GM21447 (cell line): ENCODE measurements at regions not wholly inside any gene's neighbourhood (a gene's known extent, or its start where the extent isn't known, plus 50 kb on each side); places are given as distances from the start of the nearest gene placed in this dataset.

ENCODE experiments used
- ATAC-seq: cut with Tn5 transposase; IDR thresholded peaks from one replicate; pipeline ENCODE4 v1.9.1; 2021; ENCODE audit not compliant: unreplicated experiment

DNA sequence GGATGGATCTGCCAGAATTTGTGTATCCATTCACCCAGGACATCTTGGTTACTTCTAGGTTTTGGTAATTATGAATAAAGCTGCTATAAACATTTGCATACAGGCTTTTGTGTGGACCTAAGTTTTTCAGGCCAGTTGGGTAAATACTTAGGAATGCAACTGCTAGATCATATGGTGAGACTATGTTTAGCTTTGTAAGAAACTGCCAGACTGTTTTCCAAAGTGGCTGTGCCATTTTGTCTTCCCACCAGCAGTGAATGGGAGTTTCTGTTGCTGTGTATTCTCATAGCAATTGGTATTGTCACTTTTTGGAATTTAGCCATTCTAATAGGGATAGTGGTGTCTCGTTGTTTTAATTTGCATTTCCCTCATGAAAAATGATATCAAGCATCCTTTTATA is 133.0 kb downstream of the KIF26A start:
- ATAC-seq = no peak

DNA sequence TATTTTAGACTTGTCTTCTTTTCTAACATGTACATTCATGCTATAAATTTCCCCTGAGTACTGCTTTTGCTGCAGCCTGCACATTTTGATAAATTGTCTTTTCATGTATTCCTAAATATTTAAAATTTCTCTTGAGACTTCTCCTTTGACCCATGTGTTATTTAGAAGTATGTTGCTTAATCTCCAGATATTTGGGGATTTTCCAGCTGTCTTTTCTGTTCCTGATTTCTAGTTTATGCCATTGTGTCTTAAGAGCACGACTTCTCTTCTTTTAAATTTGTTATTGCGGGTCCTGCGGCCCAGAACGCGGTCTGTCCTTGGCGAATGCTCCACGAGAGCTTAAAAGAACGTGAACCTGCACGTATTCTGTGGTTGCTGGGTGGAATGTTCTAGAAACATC is 136.4 kb downstream of the KIF26A start:
- ATAC-seq = no peak

DNA sequence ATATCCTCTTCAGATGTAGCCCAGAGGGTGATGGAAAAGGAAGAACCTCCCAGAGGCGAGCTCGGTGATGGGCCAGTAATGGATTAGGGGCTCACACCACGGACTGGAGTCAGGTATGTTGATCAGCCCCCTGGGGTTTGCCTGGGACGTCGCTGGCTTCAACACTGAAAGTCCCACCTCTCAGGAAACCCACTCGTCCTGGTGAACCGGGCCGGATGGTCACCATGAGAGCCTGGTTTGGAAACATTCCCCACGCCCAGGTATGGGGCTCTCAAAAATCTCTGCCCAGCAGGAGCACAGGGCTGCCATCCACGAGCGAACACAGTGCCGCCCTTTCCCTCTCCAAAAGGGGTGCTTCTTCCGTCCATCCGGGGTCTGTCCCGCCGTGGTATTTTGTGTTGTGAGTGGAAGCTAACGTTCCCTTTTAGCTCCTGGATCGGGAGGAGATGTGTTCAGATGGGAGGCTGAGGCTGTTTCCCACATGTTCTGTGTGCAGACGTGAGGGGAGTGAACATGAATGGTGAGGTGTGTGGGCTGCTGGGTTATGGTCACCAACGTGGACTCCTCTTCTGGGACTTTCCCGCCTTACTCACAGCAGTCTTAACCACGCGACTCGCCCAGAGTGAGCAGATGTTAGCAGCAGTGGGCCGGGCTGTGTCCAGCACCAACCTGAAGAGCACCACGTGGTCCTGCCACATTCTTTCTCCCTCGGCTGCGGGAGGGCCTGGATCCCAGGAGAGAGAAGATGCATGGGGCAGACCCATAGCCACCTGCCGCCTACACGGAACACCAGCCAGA is 139.2 kb downstream of the KIF26A start:
- ATAC-seq = no peak

DNA sequence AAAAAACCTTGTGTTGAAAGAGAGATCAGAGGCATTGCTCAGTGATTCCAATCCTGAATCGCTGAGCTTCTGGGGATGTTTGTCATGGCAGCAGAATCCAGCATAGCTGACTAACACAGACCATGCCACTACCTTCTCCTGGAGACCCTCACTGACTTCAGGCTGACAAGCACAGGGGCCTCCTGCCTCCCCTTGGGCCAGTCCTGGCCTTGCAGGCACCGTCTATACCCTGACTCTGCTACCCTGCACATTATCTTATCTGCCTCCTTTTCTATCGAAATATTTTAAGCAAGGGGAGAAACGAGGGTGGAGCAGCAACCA is 139.8 kb downstream of the KIF26A start:
- ATAC-seq = no peak

DNA sequence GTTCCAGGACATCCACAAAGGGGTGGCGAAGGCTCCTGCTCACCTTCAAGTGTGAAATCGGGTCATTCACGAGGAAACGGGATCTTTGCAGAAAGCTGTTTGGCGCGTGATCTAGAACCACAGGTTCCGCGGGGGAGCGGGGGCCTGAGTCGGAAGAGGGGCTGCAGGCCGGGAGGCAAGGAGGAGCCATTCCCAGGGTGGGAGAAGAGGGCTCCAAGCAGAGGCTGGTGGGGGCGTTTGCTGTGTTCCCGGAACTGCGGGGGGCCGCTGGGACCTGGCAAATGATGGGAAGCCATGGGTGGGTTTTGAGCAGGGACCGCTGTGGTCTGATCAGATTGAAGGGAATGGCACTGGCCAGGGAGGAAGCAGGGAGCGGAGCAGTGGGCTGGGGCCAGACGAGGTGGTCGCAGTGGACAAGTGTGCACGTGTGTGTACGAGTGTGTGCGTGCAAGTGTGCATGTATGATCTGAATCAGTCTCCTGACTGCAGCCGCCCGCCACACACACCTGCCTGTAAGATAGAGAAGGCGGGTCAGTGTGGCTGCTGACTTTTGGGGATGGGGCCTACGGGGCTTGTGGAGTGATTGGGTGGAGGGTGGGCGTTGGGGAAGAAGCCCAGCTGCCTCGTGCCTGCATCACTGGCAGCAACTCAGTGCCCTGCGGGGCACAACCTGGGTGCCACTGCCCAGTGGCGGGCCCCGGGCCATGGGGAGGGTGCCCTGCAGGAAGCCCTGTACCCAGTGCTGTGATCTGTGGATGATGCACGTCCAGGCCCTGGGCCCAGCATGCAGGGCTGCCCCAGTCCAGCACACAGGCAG is 141.9 kb downstream of the KIF26A start:
- ATAC-seq = no peak

DNA sequence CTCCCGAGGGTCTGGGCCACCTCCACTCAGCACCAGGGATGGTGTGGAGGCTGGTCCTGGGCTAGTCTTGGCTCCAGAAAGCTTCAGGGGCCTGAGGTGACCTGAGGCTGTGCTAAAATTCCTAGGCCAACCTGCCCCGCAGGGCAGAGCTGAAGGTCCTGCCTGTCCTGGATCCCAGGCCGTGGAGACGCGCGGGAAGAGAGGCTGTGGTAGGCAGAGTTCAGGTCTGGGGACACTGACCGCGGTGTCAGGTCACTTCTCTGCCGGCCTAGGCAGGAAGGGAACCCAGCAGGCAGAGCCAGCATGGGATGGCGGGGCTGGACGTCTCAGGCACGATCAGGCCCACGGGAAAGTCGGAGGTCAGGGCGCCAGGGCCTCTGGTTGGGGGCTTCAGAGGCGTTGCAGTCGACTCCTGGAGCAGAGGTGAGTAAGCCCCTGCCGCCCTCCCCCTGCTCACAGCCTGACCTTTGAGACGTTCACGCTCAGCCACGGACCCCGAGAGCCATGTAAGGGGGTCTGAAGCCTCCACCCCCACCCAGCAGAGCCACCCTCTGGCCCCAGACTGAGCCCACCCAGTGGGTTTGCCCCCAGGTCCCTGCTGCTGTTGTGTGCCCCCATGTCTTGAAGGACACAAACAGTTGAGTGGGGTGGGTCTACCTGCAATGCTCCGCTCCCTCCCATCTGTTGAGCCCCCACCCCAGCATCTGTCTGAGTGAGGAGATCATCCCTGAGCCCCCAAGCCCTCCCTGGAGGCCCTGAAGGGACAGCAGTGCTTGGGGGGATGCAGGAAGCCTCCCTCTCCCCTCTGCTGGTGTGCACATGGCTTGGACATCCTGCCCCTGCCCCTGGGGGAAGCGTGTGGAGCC is 142.7 kb downstream of the KIF26A start:
- no peak for ATAC-seq

DNA sequence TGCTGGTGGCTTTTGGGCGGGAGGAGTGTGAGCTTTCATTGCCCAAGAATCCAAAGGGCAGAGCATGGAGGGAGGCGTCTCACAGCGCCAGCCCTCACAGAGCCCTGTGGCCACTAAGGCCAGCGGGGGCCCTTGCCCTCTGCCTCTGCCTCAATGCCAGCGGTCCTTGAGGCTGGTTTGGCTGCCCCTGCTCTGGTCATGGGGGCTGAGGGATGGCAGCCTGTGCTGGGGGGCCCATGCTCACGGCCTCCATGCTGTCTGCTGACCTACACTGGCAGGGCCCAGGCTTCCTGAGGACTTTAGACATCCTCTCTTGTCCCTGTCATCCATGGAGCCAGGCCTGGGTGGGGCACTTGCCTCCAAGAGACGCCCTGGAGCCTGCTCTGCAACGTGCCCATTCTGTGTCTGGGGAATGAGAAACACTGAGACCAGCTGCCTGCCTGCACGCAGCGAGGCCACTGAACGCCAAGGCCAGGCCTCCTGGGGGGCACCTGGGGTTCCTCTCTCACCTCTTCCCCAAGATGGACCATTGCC is 143.4 kb downstream of the KIF26A start:
- ATAC-seq = no peak

DNA sequence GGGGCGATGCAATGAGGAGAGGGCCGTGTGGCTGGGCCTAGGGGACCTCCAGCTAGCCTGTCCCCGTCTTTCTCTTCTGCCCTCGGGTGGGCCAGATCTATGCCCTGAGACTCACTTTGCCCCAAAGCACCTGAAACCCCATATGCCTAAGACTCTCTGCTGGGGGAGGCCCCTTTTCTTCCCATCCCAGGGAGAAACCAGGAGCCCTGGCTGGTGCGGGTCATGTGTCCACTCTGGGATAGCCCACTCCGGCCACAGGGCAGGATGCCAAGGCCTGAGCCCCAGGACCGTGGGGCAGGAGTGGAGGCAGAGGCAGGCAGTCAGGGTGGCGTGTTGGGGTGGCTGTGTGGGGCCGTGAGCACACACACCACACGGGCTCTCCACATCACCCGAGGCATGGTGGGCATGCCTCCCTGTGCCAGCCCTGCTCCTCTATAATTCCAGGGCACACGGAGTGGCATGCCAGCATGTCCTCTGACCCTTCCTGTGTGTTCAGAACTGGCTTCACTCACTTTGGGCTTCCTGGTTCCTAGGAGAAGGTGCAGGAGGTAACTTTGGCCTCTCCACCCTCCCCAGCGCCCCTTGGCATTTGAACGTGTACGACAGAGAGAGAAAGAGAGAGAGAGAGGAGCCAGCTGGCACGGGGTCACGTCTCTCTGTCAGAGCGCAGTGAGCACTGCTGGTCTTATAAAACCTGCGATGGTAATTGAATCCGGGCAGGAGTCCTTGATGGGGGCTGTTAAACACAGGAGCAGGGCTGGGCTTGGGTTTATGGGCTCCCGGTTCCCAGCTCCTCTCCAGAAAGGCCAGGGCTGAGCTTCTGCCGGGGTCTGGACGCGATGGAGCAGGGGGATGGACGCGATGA is 144.2 kb downstream of the KIF26A start:
- ATAC-seq = no peak

DNA sequence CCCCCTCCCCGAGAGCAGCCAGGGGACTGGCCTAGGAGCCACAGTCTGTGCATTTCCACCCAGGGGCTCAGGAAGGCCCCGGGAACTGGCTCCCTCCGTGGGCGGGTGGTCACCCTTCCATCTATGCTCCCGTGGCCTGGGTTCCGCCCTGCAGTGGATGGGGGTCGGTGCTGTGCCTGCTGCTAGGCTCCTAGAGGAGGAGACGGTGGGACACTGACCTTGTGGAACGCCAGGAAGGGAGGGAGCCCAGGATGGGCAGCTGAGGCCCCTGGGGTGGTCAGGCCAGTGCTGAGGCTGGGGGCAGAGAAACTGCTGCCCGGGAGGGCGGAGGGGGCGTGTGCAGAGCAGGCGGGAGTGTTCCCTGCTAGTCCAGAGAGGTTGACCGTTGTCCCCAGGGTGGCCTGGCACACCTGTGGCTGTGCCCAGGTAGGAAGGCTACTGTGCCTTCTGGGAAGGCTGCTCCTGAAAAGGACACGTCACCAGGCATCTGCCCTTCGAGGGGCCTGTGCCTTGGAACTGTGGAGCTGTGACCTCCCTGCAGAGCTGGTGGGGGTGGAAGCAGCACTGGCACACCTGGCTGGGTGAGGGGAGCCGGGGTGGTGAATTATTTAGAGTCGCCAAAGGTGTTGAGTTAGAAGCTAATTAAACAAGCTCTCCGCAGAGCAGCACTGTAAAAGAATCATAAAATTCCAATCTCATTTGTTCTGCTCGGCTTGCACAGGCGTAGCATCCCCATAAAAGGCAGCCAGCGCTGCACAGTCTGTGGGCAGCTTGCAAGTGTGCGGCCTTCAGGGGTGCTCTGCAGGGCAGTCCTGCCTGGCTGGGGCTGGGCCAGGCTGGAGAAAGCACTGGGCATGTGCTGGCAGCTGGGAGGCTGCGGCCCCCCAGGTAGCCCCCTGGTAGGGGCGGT is 145.1 kb downstream of the KIF26A start:
- no peak for ATAC-seq

DNA sequence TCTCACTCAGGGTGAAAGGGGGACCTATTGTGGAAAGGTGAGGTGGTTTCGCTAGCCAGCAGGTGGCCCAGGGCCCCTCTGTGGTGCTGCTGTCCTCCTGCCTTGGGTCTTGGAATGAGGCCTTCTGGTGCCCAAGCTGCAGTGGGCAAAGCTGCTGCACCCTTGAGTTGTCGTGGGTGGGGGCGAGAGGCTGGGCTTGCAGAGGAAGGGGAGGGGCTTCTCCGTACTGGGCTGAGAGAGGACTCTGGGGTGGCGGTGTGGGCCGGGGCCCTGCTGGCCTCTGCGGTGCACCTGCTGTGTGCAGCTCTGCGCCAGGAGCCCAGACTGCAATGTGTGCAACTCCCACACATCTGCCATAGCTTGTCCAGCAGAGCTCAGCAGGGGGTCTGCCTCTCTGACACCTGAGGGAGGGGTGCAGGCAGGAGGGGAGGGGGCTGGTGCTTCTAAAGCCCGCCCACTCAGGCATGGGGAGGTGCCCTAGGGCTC is 145.8 kb downstream of the KIF26A start:
- no peak for ATAC-seq

DNA sequence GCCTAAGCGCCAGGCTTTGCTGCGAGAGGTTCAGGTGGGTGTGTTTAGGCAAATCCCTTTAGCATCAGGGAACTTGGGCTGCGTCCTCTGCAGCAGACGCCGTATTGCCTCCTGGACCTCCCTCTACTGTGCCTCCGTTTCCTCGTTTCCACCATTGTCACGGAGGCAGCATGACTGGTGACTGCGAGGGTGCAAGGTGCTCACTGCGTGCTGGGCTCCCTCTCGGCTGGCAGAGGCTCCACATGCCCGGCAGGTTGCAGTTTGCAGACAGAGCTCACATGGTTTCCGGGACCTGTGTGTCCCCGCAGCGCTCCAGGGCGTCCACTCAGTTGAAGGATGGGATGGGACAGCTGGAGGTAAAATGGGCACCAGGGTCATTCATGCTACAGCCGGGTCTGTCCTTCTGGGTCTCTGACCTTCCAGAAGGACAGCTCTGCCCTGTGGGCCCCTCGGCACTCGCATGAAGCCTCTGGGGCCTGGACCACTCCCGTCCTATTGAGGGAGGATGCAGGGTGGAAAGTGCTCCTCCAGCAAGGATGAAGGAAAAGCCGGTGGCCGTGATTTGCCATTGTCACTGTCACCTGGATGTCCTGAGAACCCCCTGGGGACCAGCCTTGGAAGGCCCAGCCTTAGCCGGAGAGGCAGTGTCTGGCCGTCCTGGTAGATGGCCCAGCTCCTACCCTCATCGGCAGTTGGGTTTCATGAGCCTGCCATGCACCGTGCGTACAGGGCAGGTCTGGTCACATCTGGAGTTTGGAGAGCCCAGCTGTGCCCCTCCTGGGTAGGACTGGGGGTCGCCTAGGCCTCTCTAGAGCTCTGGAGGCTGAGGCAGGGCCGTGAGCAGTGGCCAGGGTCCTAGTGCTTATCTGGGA is 146.5 kb downstream of the KIF26A start:
- no peak for ATAC-seq

DNA sequence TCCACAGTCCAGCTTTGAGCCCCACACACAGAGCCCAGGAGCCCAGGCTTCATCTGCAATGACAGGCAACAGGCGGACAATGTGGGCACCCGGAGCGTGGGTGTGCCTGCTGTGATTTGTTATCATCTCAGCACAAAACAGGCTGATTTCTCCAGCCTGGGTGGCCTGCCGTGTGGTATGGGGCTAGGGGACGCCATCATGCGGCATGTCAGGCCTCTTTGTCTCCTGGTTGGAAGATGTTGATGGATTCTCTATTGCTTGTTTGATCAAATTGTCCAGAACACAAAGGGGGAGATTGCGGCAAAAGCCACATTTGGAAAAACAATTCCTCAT is 147.1 kb downstream of the KIF26A start:
- ATAC-seq = no peak

DNA sequence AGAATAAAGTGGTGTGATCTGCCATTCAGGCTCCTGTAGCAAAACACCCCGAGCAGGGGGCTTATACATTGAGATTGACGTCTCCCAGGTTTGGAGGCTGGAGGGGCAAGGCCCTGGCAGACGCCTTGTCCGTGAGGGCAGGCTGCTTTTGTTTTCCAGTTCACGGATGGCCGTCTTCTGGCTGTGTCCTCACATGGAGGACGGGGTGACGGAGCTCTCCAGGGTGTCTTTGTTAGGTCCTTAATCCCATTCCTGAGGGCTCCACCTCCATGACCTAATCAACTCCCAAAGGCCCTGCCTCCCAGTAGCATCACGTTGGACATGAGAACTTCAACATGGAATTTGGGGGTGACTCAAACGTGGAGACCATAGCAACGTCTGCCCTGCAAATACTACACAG is 147.7 kb downstream of the KIF26A start:
- no peak for ATAC-seq

DNA sequence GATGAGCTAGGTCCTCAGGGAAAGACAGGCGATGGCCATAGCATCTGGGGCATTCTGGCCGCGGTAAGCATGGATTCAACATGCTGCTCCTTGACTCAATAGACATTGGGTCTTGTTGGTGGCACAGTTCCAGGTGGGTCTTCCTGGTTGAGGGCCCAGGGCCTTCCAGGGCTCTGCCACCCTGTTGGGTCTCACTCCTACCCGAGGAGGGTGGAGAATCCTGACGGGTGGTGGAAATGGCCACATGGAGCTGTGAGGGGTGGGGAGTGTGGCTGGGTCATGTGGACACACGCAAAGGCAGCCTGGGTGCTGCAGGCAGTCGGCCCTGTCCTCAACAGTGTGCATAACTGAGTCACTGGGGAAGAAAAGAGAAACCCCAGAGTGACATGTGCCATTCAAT is 148.1 kb downstream of the KIF26A start:
- no peak for ATAC-seq

DNA sequence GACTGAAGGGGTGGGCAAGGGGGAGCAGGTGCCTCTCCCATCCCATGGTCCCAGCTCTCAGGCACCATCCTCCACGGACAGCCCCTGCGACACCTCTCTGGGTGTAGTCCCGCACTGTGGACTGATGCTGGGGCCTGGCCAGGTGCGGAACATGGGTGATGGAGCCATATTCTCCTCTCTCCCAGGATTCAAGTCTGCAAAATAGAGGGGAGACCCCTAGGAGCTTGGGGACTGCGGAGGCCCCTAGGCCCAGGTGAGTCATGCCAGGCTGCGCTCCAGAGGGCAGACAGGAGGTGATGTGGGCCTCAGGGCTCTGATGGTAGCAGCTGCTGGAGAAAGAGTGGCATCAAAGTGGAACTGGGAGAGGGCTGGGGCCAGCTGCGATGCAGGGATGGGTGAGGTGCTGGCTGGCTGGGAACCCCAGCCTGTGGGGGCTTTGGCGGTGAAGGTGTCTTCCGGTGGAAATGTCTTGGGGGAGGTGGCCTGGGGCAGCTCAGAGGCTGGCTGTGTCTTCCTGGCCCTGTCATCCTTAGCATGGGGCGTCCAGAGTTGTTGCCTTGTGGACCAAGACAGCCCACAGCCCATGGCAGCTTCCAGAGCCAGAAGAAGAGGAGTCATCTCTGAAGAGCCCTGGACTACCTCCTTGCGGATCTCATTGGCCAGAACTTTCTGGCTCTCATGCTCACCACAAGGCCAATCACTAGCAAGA is 149.1 kb downstream of the KIF26A start:
- no peak for ATAC-seq

DNA sequence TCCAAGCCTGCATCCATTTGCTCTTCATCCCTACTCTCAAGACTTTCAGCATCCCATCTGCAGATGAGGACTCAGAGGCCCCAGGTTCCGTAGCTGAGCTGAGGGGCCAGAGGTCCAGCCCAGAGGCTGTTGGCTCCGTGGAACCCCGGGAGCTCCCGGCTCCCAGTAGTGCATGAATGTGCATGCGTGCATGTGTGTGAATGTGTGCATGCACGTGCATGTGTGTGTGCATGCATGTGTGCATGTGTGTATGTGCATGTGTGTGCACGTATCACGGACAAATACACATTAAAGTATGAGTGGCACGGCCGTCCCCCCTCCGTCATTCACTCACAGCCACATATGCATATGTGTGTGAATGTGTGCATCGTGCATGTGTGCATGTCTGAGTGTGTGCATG is 149.9 kb downstream of the KIF26A start:
- no peak for ATAC-seq

DNA sequence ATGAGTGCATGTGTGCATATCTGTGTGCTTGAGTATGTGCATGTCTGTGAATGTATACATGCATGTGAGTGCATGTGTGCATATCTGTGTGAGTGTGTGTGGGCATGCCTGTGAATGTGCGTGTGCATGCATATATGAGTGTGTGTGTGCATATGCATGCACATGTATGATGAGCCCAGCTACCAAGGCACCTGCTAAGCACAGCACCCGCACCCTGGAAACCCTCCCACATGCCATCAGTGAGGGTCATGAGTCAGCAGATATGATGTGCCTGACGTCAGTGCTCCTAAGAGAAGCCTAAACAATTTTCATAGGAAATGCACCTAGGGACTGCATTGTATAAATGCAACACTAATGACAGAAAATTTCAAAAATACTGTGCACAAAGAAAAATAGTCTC is 151.1 kb downstream of the KIF26A start:
- no peak for ATAC-seq
